Heart left ventricle (tissue), 16 donors: ENCODE measurements at regions not wholly inside any gene's neighbourhood (a gene's known extent, or its start where the extent isn't known, plus 50 kb on each side); places are given as distances from the start of the nearest gene placed in this dataset.
A peak's percentile ranks its signal among the peaks of the same experiment; 100 is the strongest.

ENCODE experiments used
- ATAC-seq, 4 donors: fragments of 200-7000 bp; cut with Tn5 transposase; one replicate each; pipeline ENCODE4 v1.9.1; 2020 to 2022; ENCODE audit warnings: moderate library complexity in 4 of 4, mild to moderate bottlenecking in 3 of 4, moderate number of reproducible peaks in 1 of 4
- DNase-seq, 5 donors: peaks; one replicate each; pipeline ENCODE4 v3.0.0-alpha.2; 2020
- H3K27ac ChIP-seq, 12 donors: fragments of 200-600 bp; sonication (generic) in 4 of 12; one replicate each; pipeline versions ENCODE4 v1.5.0 to v1.8.0; 2016 to 2022; ENCODE audit warnings: mild to moderate bottlenecking in 2 of 12
- H3K27me3 ChIP-seq, 9 donors: fragments of 200-600 bp; sonication (generic) in 2 of 9; one replicate each; pipeline versions ENCODE4 v1.5.1 to v1.8.0; 2016 to 2022; ENCODE audit warnings: mild to moderate bottlenecking in 3 of 9
- H3K36me3 ChIP-seq, 9 donors: fragments of 200-600 bp; sonication (generic) in 2 of 9; one replicate each; pipeline versions ENCODE4 v1.5.0 to v1.8.0; 2018 to 2022; ENCODE audit warnings: mild to moderate bottlenecking in 2 of 9
- H3K4me1 ChIP-seq, 12 donors: fragments of 200-600 bp; sonication (generic) in 4 of 12; one replicate each; pipeline versions ENCODE4 v1.5.0 to v1.8.0; 2016 to 2022; ENCODE audit warnings: mild to moderate bottlenecking in 3 of 12
- H3K4me3 ChIP-seq, 12 donors: fragments of 200-600 bp; sonication (generic) in 4 of 12; one replicate each; pipeline versions ENCODE4 v1.5.0 to v1.8.0; 2017 to 2022; ENCODE audit warnings: mild to moderate bottlenecking in 9 of 12, moderate library complexity in 4 of 12
- H3K9me3 ChIP-seq, 12 donors: fragments of 200-600 bp; sonication (generic) in 4 of 12; one replicate each; pipeline versions ENCODE4 v1.5.0 to v1.8.0; 2016 to 2022; ENCODE audit warnings: mild to moderate bottlenecking in 1 of 12
- CTCF ChIP-seq, 12 donors: fragments of 200-600 bp; sonication (generic) in 4 of 12; IDR thresholded peaks; one replicate each; pipeline versions ENCODE4 v1.5.0 to v1.8.0; 2018 to 2022; ENCODE audit warnings: antibody characterized with exemption in 12 of 12, mild to moderate bottlenecking in 5 of 12
- POLR2A ChIP-seq, 2 donors: fragments of 450-650 bp; IDR thresholded peaks; one replicate each; pipeline ENCODE4 v1.6.1; 2017; ENCODE audit warnings: antibody characterized with exemption in 2 of 2, mild to moderate bottlenecking in 2 of 2, moderate library complexity in 2 of 2
- WGBS, 4 donors: extraction: QIAGEN DNeasy Blood & Tissue Kit in 2 of 4; methylation state at CpG; one replicate each; pipeline versions ENCODE4 v1.1.5 to v1.1.7; 2013 to 2018; 5-methylcytosine and 5-hydroxymethylcytosine counted together
- intact Hi-C, 10 donors: fragments of 100-400 bp; cut with DNase I; formaldehyde crosslinking; loops; one replicate each; pipeline versions ENCODE4 v1.11.1 to v1.14.2; 2022
- donor health status: ischemic (EF 13 %, LVEDD 7.1; RV severe dilation, severe dysfunction).
- donor health status: healthy with polysubstance abuse.
- donor health status: DM: no; HTN: yes; CAD: no.
- donor health status: DM: no; HTN: no; CAD: no.
- donor health status: ischemic (EF 25% LVEDD 6.9; RV normal size, moderate dysfunction).
- donor health status: ischemic (EF 25% LVEDD 5.7; RV mildly dilated, moderate dysfunction).
- donor health status: healthy.
- donor health status: DM: yes; HTN: yes; CAD: no.
- donor health status: ischemic (EF 35%, LVEDD 5.7; RV mildly dilated, moderate dysfunction).
- donor health status: nonischemic (EF 11% LVEDD 7.7; RV severe dilation, severe dysfunction).
- donor health status: DM: yes; HTN: yes; CAD: no.
- donor health status: PGD.
- donor health status: ischemic (EF 29% LVEDD 5.4; RV normal size, mild dysfunction).
- donor health status: nonischemic (EF 23%, LVEDD 6.1; RV moderate dilation, normal function).

DNA sequence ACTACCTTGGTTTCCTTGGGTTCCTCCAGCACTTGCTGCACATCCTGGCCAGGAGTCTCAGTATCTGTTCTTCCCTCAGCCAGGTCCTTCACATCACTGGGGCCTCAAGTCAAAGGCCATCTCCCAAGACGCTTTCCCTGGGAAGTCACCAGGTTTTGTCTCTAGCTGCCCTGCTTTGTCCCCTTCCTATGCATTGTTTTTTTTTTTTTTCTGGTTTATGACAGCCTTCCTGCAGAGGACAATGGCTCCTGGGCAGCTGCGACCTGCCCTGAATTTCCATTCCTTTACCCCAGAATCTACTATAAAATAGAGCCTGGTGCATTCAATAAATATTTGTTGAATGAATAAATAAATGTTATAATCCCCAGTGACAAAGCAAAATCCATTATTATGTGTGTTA is 687.3 kb downstream of the QKI start:
- DNase-seq (no peak), ATAC-seq (no peak)
- H3K36me3 ChIP-seq: no peaks in the 10 kb centered on the region
- peak overlapping the region in 9 of 12 donors; percentile 1 to 49 (median 17) for H3K27ac ChIP-seq
- no peaks in the 10 kb centered on the region for H3K27me3 ChIP-seq
- no peaks in the 10 kb centered on the region for H3K9me3 ChIP-seq
- H3K4me1 ChIP-seq: peaks cover 3 to 56% (median 32%) of the 10 kb centered on the region in 12 donors
- intact Hi-C loops: loop anchor here in 8 of 10 donors (2.0 to 10.0 kb wide), 13 partner anchors 257 to 1247 kb away; no protein-coding TSS in a partner anchor
- TF ChIP-seq POLR2A (IDR thresholded peaks at IDR 0.05) (no peak), CTCF (IDR thresholded peaks at IDR 0.05) (no peak)
- WGBS, 4 donors: 66 to 74% (median 68%) methylated on average over 2 of the region's 2 CpGs
- no peak overlapping the region for H3K4me3 ChIP-seq

DNA sequence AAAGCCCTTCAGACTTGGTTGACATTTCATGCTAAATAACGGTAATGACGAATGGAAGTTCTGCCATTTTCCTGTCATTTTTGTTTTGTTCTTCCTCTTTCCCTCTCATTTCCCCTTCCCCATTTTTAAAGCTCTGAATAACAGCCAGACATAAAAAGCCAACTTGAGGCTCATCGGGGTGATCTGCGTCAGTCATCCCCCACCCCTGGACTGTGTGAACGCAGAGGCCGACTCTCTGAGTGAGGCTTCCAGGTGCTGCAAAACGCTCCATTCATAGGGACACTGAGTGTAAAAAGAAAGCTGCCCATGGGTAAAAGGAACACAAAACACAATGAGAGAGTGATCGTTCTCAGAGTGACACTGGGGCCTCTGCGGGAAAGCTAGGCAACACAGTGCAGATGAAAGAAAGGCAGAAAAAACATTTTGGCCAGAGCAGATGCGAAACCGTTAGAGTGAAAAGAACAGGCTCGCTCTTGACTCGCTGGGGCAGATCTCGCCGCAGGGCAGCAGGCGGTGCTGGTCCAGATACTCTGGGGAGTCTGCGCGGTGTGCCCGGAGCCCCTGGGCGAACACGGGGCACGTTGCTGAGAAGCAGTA is 684.8 kb downstream of the QKI start:
- no peaks in the 10 kb centered on the region for H3K36me3 ChIP-seq
- WGBS, 4 donors: 67 to 79% (median 74%) methylated on average over 22 of the region's 22 CpGs
- peaks cover 3 to 47% (median 31%) of the 10 kb centered on the region in 12 donors for H3K4me1 ChIP-seq
- peak in 3 of 4 donors; percentile 2 to 51 (median 48) for ATAC-seq
- peak overlapping the region; percentile 77 to 91 (median 84) for H3K27ac ChIP-seq
- TF ChIP-seq CTCF (IDR thresholded peaks at IDR 0.05) (no peak), POLR2A (IDR thresholded peaks at IDR 0.05) (no peak)
- no peak overlapping the region for H3K4me3 ChIP-seq
- intact Hi-C loops: loop anchor here in 5 of 10 donors (1.0 to 5.0 kb wide), 6 partner anchors 132 to 517 kb away; no protein-coding TSS in a partner anchor
- H3K27me3 ChIP-seq: no peaks in the 10 kb centered on the region
- no peak for DNase-seq
- no peaks in the 10 kb centered on the region for H3K9me3 ChIP-seq

GRCh38 chr6:164098857-164099267 is 684.3 kb downstream of the QKI start:
- peak overlapping the region; percentile 77 to 91 (median 84) for H3K27ac ChIP-seq
- intact Hi-C loops: loop anchor here in 5 of 10 donors (1.0 to 5.0 kb wide), 6 partner anchors 132 to 517 kb away; no protein-coding TSS in a partner anchor
- no peaks in the 10 kb centered on the region for H3K36me3 ChIP-seq
- no peak overlapping the region for H3K4me3 ChIP-seq
- no peaks in the 10 kb centered on the region for H3K9me3 ChIP-seq
- TF ChIP-seq CTCF (IDR thresholded peaks at IDR 0.05) (no peak), POLR2A (IDR thresholded peaks at IDR 0.05) (no peak)
- H3K27me3 ChIP-seq: no peaks in the 10 kb centered on the region
- ATAC-seq: peak; percentile 92 to 98 (median 96)
- WGBS, 4 donors: 34 to 61% (median 39%) methylated on average over 9 of the region's 9 CpGs
- H3K4me1 ChIP-seq: peaks cover 3 to 47% (median 31%) of the 10 kb centered on the region in 12 donors
- DNase-seq: peak in 4 of 5 donors; percentile 63 to 94 (median 76)

DNA sequence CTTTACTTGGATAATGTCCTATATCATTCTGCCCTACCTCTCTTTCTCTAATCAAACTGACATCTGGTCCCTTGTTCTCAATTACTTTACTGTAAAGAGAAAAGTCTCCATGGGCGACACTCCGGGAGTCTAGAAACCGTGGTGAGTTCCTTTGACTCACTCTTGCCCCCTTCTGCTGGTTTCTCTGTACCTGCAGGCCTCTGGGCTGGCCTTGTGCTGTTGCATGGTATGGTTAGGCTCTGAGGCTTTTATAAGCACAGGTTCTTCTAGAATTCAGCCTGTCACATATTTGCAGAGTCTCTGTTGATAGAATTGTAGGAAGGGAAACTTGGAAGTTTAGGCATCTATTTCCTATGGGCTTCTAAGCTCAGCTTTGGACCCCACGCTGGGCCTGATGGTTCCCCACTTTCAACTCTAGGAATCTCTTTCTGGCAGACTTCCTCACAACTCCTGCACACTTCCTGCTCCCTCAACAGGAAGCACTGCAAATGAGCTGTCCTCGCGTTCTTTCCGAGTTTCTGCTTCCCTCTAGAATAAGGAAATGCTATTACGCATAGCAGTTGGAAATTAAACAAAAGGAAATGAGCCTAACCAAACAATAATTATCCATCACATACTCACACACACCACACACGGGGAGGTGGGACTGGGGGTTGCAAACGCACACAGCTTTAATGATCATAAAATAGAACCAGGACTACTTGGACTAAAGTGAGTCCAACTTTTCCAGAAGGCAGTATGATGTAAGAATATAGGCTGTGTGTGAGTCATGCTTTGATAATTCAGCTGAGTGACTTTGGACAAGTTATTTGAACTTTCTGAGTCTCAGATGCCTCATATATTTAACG is 683.3 kb downstream of the QKI start:
- TF ChIP-seq CTCF (IDR thresholded peaks at IDR 0.05): peak; percentile 20 to 63 (median 46)
- TF ChIP-seq POLR2A (IDR thresholded peaks at IDR 0.05): no peak
- no peak overlapping the region for H3K4me3 ChIP-seq
- H3K9me3 ChIP-seq: no peaks in the 10 kb centered on the region
- peaks cover 3 to 45% (median 30%) of the 10 kb centered on the region in 12 donors for H3K4me1 ChIP-seq
- DNase-seq (peak in 3 of 5 donors; percentile 54 to 68 (median 59)), ATAC-seq (peak; percentile 39 to 78 (median 52))
- no peaks in the 10 kb centered on the region for H3K27me3 ChIP-seq
- 35 to 40% (median 37%) methylated on average over 11 of the region's 11 CpGs for WGBS, 4 donors
- no peaks in the 10 kb centered on the region for H3K36me3 ChIP-seq
- intact Hi-C loops: loop anchor here in 5 of 10 donors (2.0 to 5.0 kb wide), 6 partner anchors 29 to 515 kb away; no protein-coding TSS in a partner anchor
- peak overlapping the region; percentile 18 to 91 (median 84) for H3K27ac ChIP-seq
